ENCODE measurements at regions not wholly inside any gene's neighbourhood (a gene's known extent, or its start where the extent isn't known, plus 50 kb on each side); places are given as distances from the start of the nearest gene placed in this dataset.

DNA sequence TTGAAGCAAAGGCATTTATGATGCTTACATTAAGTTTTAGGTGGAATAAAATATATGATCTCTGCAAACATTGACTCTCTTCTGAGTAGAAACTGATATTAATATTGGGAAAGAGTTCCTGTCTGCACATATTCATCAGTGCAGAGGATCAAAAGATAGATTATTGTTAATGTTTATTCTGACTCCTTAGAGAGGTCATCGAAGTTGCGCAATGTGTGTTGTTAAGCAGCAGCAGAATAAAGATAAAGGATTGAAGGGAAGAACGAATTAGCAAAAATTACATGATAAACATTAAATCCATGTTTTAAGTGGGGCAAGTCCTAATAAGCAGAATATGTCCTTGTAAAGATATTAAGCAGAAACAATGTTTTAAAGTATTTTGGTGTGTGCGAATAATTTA lies 72.6 kb upstream of the MBNL3 start:
- Histone ChIP-seq H3K14ac (ENCODE audit: low read length in 2 of 2) (no peak overlapping the region), H2BK12ac (ENCODE audit: low read length in 2 of 2) (no peak overlapping the region), H4K8ac (ENCODE audit: low read length) (no peak overlapping the region), H3K79me1 (replicated peaks; ENCODE audit: low read length, poor library complexity, severe bottlenecking) (no peaks in the 10 kb centered on the region), H4K91ac (ENCODE audit: low read length) (no peak overlapping the region), H2AK5ac (ENCODE audit: low read length, severe bottlenecking) (no peak overlapping the region), H3K27me3 (ENCODE audit: control insufficient read depth in 1 of 2, insufficient read depth in 1 of 2, low read length in 2 of 2) (peaks cover 0 to 6% of the 10 kb centered on the region in 2 experiments), H3K9me3 (ENCODE audit: control insufficient read depth, low read length) (no peaks in the 10 kb centered on the region), H3K4me1 (ENCODE audit: control insufficient read depth, insufficient read depth, low read depth, low read length) (no peaks in the 10 kb centered on the region), H3K4me2 (ENCODE audit: low read length, poor library complexity, severe bottlenecking) (no peak overlapping the region), H3K9ac (ENCODE audit: low read length) (no peak overlapping the region), H3K4me3 (ENCODE audit: insufficient read depth in 1 of 2, low read depth in 1 of 2, low read length in 2 of 2) (no peak overlapping the region), H2BK5ac (ENCODE audit: low read depth, low read length, poor library complexity, severe bottlenecking) (no peak overlapping the region), H3K18ac (ENCODE audit: low read depth in 1 of 2, low read length in 2 of 2) (no peak overlapping the region), H2AFZ (ENCODE audit: low read depth, low read length) (no peak overlapping the region), H2BK120ac (ENCODE audit: low read depth, low read length) (no peak overlapping the region), H3K4ac (ENCODE audit: low read depth in 1 of 2, low read length in 2 of 2) (no peak overlapping the region), H3K36me3 (ENCODE audit: control insufficient read depth in 1 of 2, insufficient read depth in 2 of 2, low read depth in 1 of 2, low read length in 2 of 2) (no peaks in the 10 kb centered on the region), H2BK15ac (ENCODE audit: low read depth, poor library complexity, severe bottlenecking) (no peak overlapping the region), H3K27ac (ENCODE audit: low read length, poor library complexity, severe bottlenecking) (no peak overlapping the region), H3K23ac (ENCODE audit: low read length in 2 of 2) (no peak overlapping the region)
- no CpG with 5 or more reads among the region's 4 CpGs for WGBS
- DNase-seq, result no peak

DNA sequence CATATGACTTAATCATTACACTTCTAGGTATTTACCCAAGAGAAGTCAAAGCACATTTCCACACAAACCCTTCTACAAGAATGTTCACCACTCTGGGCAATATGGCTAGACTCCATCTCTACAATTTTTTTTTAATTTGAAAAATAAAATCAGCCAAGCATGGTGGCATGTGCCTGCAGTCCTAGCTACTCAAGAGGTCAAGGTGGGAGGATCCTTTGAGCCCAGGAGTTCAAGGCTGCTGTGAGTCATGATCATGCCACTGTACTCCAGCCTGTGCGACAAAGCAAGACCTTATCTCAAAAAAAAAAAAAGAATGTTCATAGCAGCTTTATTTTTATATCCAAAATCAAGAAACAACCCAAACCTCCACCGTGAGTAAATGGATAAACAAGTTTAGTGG lies 70.3 kb upstream of the MBNL3 start:
- Histone ChIP-seq H3K18ac (ENCODE audit: low read depth in 1 of 2, low read length in 2 of 2) (no peak overlapping the region), H3K23ac (ENCODE audit: low read length in 2 of 2) (no peak overlapping the region)
- WGBS, result 60% methylated on average over 1 of the region's 2 CpGs

DNA sequence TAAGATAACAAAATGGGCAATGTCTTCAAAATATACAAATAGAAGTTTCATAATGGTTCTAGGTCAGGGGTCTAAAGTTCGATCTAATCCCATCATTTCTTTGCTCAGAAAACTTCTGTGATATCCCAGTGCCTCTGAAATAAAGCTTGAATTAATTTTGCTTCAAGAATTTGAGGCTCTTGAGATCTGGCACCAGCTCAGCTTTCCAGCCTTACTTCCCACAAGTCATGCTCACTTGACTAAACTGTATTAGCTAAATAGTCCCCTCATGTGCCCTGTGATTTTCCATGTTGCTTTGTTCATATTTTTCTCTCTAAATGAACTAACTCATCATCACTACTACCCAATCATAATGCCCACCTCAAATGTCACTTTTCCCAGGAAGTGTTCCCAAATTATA lies 50.8 kb upstream of the MBNL3 start:
- H3K36me3 ChIP-seq (ENCODE audit: control insufficient read depth in 1 of 2, insufficient read depth in 2 of 2, low read depth in 1 of 2, low read length in 2 of 2), result no peaks in the 10 kb centered on the region
- no peak overlapping the region for H3K4me2 ChIP-seq (ENCODE audit: low read length, poor library complexity, severe bottlenecking)
- H3K4me3 ChIP-seq (ENCODE audit: insufficient read depth in 1 of 2, low read depth in 1 of 2, low read length in 2 of 2), result no peak overlapping the region
- peaks cover 0 to 2% of the 10 kb centered on the region in 2 experiments for H3K27me3 ChIP-seq (ENCODE audit: control insufficient read depth in 1 of 2, insufficient read depth in 1 of 2, low read length in 2 of 2)
- no peak overlapping the region for H2AFZ ChIP-seq (ENCODE audit: low read depth, low read length)
- no peak overlapping the region for H4K8ac ChIP-seq (ENCODE audit: low read length)
- no peaks in the 10 kb centered on the region for H3K79me1 ChIP-seq (replicated peaks; ENCODE audit: low read length, poor library complexity, severe bottlenecking)
- H4K91ac ChIP-seq (ENCODE audit: low read length), result no peak overlapping the region
- DNase-seq, result no peak
- WGBS, result 100% methylated on average over 1 of the region's 1 CpG
- no peak overlapping the region for H2BK15ac ChIP-seq (ENCODE audit: low read depth, poor library complexity, severe bottlenecking)
- no peak overlapping the region for H3K9ac ChIP-seq (ENCODE audit: low read length)
- no peak overlapping the region for H2BK5ac ChIP-seq (ENCODE audit: low read depth, low read length, poor library complexity, severe bottlenecking)
- no peaks in the 10 kb centered on the region for H3K9me3 ChIP-seq (ENCODE audit: control insufficient read depth, low read length)
- no peak overlapping the region for H3K18ac ChIP-seq (ENCODE audit: low read depth in 1 of 2, low read length in 2 of 2)
- H3K23ac ChIP-seq (ENCODE audit: low read length in 2 of 2), result no peak overlapping the region
- H2BK12ac ChIP-seq (ENCODE audit: low read length in 2 of 2), result no peak overlapping the region
- H2BK120ac ChIP-seq (ENCODE audit: low read depth, low read length), result no peak overlapping the region
- no peak overlapping the region for H3K4ac ChIP-seq (ENCODE audit: low read depth in 1 of 2, low read length in 2 of 2)
- H3K27ac ChIP-seq (ENCODE audit: low read length, poor library complexity, severe bottlenecking), result no peak overlapping the region
- no peak overlapping the region for H2AK5ac ChIP-seq (ENCODE audit: low read length, severe bottlenecking)
- H3K14ac ChIP-seq (ENCODE audit: low read length in 2 of 2), result no peak overlapping the region
- no peaks in the 10 kb centered on the region for H3K4me1 ChIP-seq (ENCODE audit: control insufficient read depth, insufficient read depth, low read depth, low read length)

More for the DNA sequence above, 70.3 kb upstream of the MBNL3 start:
- peaks cover 0 to 5% of the 10 kb centered on the region in 2 experiments for H3K27me3 ChIP-seq (ENCODE audit: control insufficient read depth in 1 of 2, insufficient read depth in 1 of 2, low read length in 2 of 2)
- H2BK12ac ChIP-seq (ENCODE audit: low read length in 2 of 2), result no peak overlapping the region
- no peak overlapping the region for H2AFZ ChIP-seq (ENCODE audit: low read depth, low read length)
- no peak overlapping the region for H2AK5ac ChIP-seq (ENCODE audit: low read length, severe bottlenecking)
- H3K14ac ChIP-seq (ENCODE audit: low read length in 2 of 2), result no peak overlapping the region
- no peak for DNase-seq
- no peak overlapping the region for H2BK5ac ChIP-seq (ENCODE audit: low read depth, low read length, poor library complexity, severe bottlenecking)
- H3K27ac ChIP-seq (ENCODE audit: low read length, poor library complexity, severe bottlenecking), result no peak overlapping the region
- H3K4ac ChIP-seq (ENCODE audit: low read depth in 1 of 2, low read length in 2 of 2), result no peak overlapping the region
- H3K4me3 ChIP-seq (ENCODE audit: insufficient read depth in 1 of 2, low read depth in 1 of 2, low read length in 2 of 2), result no peak overlapping the region
- H2BK15ac ChIP-seq (ENCODE audit: low read depth, poor library complexity, severe bottlenecking), result no peak overlapping the region
- no peak overlapping the region for H3K4me2 ChIP-seq (ENCODE audit: low read length, poor library complexity, severe bottlenecking)
- no peak overlapping the region for H3K9ac ChIP-seq (ENCODE audit: low read length)
- H3K79me1 ChIP-seq (replicated peaks; ENCODE audit: low read length, poor library complexity, severe bottlenecking), result no peaks in the 10 kb centered on the region
- no peak overlapping the region for H4K8ac ChIP-seq (ENCODE audit: low read length)
- H3K4me1 ChIP-seq (ENCODE audit: control insufficient read depth, insufficient read depth, low read depth, low read length), result no peaks in the 10 kb centered on the region
- H4K91ac ChIP-seq (ENCODE audit: low read length), result no peak overlapping the region
- no peaks in the 10 kb centered on the region for H3K36me3 ChIP-seq (ENCODE audit: control insufficient read depth in 1 of 2, insufficient read depth in 2 of 2, low read depth in 1 of 2, low read length in 2 of 2)
- no peak overlapping the region for H2BK120ac ChIP-seq (ENCODE audit: low read depth, low read length)
- H3K9me3 ChIP-seq (ENCODE audit: control insufficient read depth, low read length), result no peaks in the 10 kb centered on the region

Data from mesenchymal stem cell (in vitro differentiated cells and primary cell).